ENCODE measurements at regions not wholly inside any gene's neighbourhood (a gene's known extent, or its start where the extent isn't known, plus 50 kb on each side); places are given as distances from the start of the nearest gene placed in this dataset.

- Histone ChIP-seq H3K36me3 (replicated peaks; ENCODE audit: control insufficient read depth, insufficient read depth, low read length) (no peaks in the 10 kb centered on the region), H3K27me3 (ENCODE audit: control insufficient read depth, insufficient read depth, low read length) (no peaks in the 10 kb centered on the region), H3K4me3 (ENCODE audit: insufficient read depth, low read depth, low read length) (no peak overlapping the region)
- no peak for DNase-seq
Measured at GRCh38 chr2:196584903-196585302, 54.6 kb upstream of the CCDC150 start.

- no peak for DNase-seq
- Histone ChIP-seq H3K4me3 (ENCODE audit: insufficient read depth, low read depth, low read length) (no peak overlapping the region), H3K36me3 (replicated peaks; ENCODE audit: control insufficient read depth, insufficient read depth, low read length) (no peaks in the 10 kb centered on the region), H3K27me3 (ENCODE audit: control insufficient read depth, insufficient read depth, low read length) (no peaks in the 10 kb centered on the region)
Measured at GRCh38 chr2:196586511-196586991, 53.0 kb upstream of the CCDC150 start.

GRCh38 chr2:196587056-196587455, 52.5 kb upstream of the CCDC150 start:
- Histone ChIP-seq H3K4me3 (ENCODE audit: insufficient read depth, low read depth, low read length) (no peak overlapping the region), H3K36me3 (replicated peaks; ENCODE audit: control insufficient read depth, insufficient read depth, low read length) (no peaks in the 10 kb centered on the region), H3K27me3 (ENCODE audit: control insufficient read depth, insufficient read depth, low read length) (peaks cover 3% of the 10 kb centered on the region; the same call in 1 of the 2 replicates)
- no peak for DNase-seq

DNA sequence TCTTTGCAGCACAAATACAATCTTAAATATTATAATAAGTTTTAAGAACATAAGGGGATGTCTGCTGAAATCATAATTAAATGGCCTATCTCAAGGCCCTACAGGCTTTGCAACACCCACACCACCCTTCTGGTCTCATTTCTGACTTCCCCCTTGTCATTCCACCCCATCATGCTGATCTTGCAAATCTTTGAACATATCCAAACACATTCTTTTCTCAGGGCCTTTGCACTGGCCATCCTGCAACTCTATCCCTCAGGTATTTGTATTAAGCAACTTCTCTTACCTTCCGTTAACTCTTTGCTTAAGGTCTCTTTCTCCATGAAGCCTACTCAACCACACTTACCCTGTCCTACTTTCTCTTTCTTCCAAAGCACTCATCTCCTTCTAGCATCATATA, 51.8 kb upstream of the CCDC150 start:
- no peak for DNase-seq
- Histone ChIP-seq H3K4me3 (ENCODE audit: insufficient read depth, low read depth, low read length) (no peak overlapping the region), H3K36me3 (replicated peaks; ENCODE audit: control insufficient read depth, insufficient read depth, low read length) (no peaks in the 10 kb centered on the region), H3K27me3 (ENCODE audit: control insufficient read depth, insufficient read depth, low read length) (peaks cover 6% of the 10 kb centered on the region; the same call in 1 of the 2 replicates)

DNA sequence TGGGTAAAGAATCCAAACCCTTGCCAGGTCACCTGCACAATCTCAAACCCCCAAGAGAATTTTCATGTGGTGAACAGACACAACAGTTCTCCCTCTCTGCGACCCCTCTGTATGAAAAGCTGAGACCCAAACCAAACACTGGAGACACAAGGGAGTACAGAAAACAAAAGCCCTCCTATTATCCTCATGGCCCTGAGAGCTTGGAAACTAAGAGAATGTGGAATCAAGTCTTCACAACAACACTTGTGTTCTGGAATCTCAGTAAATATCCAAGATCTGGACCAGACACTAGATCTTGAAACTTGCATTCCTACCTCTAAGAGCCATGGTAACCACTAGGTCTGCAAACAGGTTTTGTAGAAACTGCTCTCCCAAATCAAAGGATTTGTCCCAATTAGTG, 50.1 kb upstream of the CCDC150 start:
- H3K4me3 ChIP-seq (ENCODE audit: insufficient read depth, low read depth, low read length): no peak overlapping the region
- no peaks in the 10 kb centered on the region for H3K36me3 ChIP-seq (replicated peaks; ENCODE audit: control insufficient read depth, insufficient read depth, low read length)
- no peak for DNase-seq
- H3K27me3 ChIP-seq (ENCODE audit: control insufficient read depth, insufficient read depth, low read length): peaks cover 20% of the 10 kb centered on the region
